Upper lobe of left lung (tissue), 4 donors: ENCODE measurements at regions not wholly inside any gene's neighbourhood (a gene's known extent, or its start where the extent isn't known, plus 50 kb on each side); places are given as distances from the start of the nearest gene placed in this dataset.

Source experiments
- CTCF ChIP-seq, 6 experiments: fragments of 450-650 bp in 4 of 6; fragments of 200-600 bp in 2 of 6; sonication (generic) in 2 of 6; IDR thresholded peaks; one replicate each; pipeline ENCODE4 v1.5.1; 2016 to 2019; ENCODE audit warnings: antibody characterized with exemption in 6 of 6
- POLR2AphosphoS5 ChIP-seq, 2 donors: sonication (generic); formaldehyde crosslinking; IDR thresholded peaks; one replicate each; pipeline ENCODE4 v1.5.1; 2017; ENCODE audit warnings: antibody characterized with exemption in 2 of 2

- no peak for TF ChIP-seq CTCF (IDR thresholded peaks at IDR 0.05)
- TF ChIP-seq POLR2AphosphoS5 (IDR thresholded peaks at IDR 0.05): no peak
These were observed 801.5 kb downstream of the NR2F1-AS1 start for GRCh38 chr5:92779536-92779935.
